Left cardiac atrium (tissue), 4 donors: ENCODE measurements at regions not wholly inside any gene's neighbourhood (a gene's known extent, or its start where the extent isn't known, plus 50 kb on each side); places are given as distances from the start of the nearest gene placed in this dataset.
A peak's percentile ranks its signal among the peaks of the same experiment; 100 is the strongest.
"Not testable (repeated sequence)": the region's sequence is repeated elsewhere in the genome, so short reads cannot be mapped to it uniquely, and the experiment has no call there.

Experiments used
- ATAC-seq, 2 donors: fragments of 200-7000 bp; cut with Tn5 transposase; one replicate each; pipeline ENCODE4 v1.9.1; 2020; ENCODE audit warnings: mild to moderate bottlenecking in 2 of 2, moderate library complexity in 2 of 2
- DNase-seq: peaks from one replicate; pipeline ENCODE4 v3.0.0-alpha.2; 2020
- intact Hi-C, 2 donors: fragments of 100-400 bp; cut with DNase I; formaldehyde crosslinking; loops; one replicate each; pipeline versions ENCODE4 v1.14.1 to v1.15.1; 2022 to 2023
- donor health status: DM: no; HTN: yes; CAD: no.
- donor health status: DM: no; HTN: yes; CAD: no; lungs with severe emphysema.
- donor health status: DM: yes; HTN: yes; CAD: no.
- donor health status: Dilated cardiomyopathy.

- no peak for ATAC-seq
- intact Hi-C loops, result loop anchor here in 1 of 2 donors (10.0 kb wide), 1 partner anchor 85 kb away; no protein-coding TSS in a partner anchor
- no peak for DNase-seq
Observed at GRCh38 chr17:77609553-77610517, 348.7 kb upstream of the TNRC6C start.

DNA sequence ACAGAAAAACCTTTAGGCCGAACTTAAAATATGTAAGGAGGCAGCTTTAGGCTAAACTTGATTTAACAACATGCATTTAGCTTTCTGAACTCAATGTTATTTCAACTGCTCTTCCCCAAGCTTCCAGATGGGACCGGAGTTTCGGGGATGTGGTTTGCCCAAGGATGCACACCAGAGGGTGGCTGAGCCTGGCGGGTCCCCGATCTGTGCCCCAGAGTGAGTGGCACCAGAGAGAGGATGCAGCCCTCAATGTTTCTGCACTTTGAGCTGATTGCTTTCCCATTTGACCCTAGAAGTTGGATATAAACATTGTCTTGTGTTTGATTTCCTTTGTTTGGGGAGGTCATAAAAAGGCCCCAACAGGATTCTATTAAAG, 348.0 kb upstream of the TNRC6C start:
- DNase-seq, result no peak
- intact Hi-C loops, result no loop called here

GRCh38 chr17:77610972-77611521, 347.5 kb upstream of the TNRC6C start:
- no peak for DNase-seq
- intact Hi-C loops, result no loop called here
- peak in 1 of 2 donors; percentile 78 for ATAC-seq

More for the DNA sequence above, 348.0 kb upstream of the TNRC6C start:
- ATAC-seq, result no peak

- DNase-seq, result no peak
- intact Hi-C loops, result no loop called here
- no peak for ATAC-seq
Observed at GRCh38 chr17:77611791-77612502, 346.6 kb upstream of the TNRC6C start.

DNA sequence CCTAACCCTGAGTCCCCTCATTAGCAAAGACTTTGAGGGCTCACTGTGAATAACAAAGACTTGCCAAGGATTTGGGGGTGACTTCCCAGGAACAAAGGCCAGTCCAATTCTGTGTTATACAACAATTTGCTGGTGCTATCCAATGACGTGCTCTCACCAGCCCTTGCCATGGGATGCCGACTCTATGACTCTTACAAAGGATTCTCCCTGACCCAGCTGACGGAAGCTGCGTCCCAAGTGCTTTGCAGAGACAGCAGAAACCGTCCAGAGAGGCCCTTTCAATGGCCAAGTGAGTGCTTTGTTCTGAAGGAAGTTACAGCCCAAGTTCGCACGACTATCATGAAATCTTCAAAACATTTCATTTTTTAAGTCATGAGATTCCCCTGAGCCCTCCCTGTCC, 345.3 kb upstream of the TNRC6C start:
- no peak for ATAC-seq
- intact Hi-C loops, result no loop called here

DNA sequence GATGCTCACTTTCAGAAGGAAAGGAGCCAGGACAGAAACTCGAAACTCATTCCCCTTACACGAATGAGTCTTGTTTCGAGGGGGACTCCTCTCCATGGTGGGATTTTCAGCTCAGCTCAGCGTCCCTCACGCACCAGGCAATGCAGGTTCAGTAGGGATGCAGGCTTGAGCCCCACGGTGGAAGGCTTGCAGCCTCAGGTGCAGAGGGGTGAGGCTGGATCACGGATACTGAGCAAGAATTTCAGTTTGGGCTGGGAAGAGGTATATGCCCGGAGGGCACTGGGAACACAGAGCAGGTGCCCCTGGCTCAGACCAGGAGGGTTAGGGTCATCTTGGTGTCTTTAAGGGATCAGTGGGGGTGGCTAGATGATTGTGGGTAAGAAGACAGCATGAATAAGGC, 344.9 kb upstream of the TNRC6C start:
- intact Hi-C loops, result no loop called here
- ATAC-seq, result no peak
- DNase-seq, result no peak

More for the DNA sequence above, 345.3 kb upstream of the TNRC6C start:
- DNase-seq, result peak; percentile 43

GRCh38 chr17:77615703-77616253, 342.7 kb upstream of the TNRC6C start:
- DNase-seq (no peak), ATAC-seq (peak; percentile 24 to 34)
- intact Hi-C loops, result no loop called here

GRCh38 chr17:77616254-77616731, 342.2 kb upstream of the TNRC6C start:
- DNase-seq, result no peak
- peak in 1 of 2 donors; percentile 34 for ATAC-seq
- intact Hi-C loops, result no loop called here

DNA sequence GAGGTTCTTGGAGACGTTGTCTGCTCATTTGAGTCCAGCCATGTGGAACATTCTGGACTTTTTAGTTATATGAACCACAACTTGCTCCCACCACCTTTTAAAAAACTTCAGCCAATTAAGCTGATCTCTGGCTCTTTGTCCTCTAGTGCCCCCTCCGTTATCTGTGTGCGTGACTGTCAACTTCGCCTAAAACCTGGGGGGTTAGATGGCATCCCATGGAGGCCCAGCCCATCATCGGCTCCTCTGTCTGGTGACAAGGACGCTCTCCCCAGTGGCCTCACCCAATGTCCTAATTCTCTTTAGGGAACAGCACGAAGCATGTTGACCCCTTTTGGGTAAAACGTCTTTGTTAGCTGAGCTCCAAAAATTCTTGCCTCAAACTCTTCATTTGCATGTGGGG, 341.0 kb upstream of the TNRC6C start:
- intact Hi-C loops, result no loop called here
- DNase-seq (no peak), ATAC-seq (no peak)

DNA sequence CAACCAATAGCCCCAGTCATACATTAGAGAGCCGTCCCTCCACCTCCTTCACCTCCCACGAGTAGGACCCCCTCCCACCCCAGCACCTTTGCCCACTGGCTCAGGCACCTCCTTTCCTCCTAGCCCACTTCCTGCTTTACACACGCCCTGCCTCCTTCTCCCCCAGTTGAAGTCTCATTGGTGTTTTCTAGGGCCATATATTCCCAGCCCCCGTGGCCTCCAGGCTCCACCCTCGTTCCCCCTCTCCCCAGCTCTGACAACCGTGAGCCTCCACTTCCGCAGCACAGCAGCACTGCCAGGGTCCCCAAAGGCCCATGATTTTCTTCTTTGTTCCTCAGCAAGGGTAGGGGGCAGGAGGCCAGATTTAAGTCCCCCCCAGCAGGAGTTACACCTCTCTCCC, 340.3 kb upstream of the TNRC6C start:
- intact Hi-C loops, result no loop called here
- DNase-seq (no peak), ATAC-seq (no peak)

GRCh38 chr17:77618731-77619130, 339.8 kb upstream of the TNRC6C start:
- ATAC-seq, result no peak
- no peak for DNase-seq
- intact Hi-C loops, result no loop called here

DNA sequence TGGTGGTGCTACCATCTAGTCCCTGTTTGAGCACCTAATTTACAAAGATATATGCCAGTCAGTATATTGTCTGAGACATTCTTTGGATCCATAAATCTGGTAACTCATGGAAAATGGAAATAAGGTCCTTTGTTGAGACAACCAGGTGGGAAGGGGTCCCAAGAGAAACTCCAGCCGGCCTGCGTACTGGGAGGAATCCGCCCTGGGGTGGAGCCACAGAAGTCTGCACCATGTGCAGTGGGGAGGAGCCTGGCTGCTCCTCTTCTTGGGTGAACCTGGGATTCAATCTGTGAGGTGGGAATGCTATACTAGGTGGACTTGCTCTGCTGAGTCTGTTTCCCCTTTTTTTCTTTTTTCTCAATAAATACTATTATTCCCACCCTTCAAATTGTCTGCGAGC, 339.2 kb upstream of the TNRC6C start:
- DNase-seq, result no peak
- no peak for ATAC-seq
- intact Hi-C loops, result no loop called here

- intact Hi-C loops, result no loop called here
- ATAC-seq, result no peak
- DNase-seq, result no peak
Observed at GRCh38 chr17:77619851-77620250, 338.7 kb upstream of the TNRC6C start.

- ATAC-seq (no peak), DNase-seq (no peak)
- intact Hi-C loops, result no loop called here
Observed at GRCh38 chr17:77620282-77620681, 338.2 kb upstream of the TNRC6C start.

GRCh38 chr17:77622084-77622483, 336.4 kb upstream of the TNRC6C start:
- DNase-seq, ATAC-seq, intact Hi-C loops: not testable (repeated sequence)

- DNase-seq (no peak), ATAC-seq (no peak)
- intact Hi-C loops, result no loop called here
Observed at GRCh38 chr17:77622647-77623046, 335.9 kb upstream of the TNRC6C start.

DNA sequence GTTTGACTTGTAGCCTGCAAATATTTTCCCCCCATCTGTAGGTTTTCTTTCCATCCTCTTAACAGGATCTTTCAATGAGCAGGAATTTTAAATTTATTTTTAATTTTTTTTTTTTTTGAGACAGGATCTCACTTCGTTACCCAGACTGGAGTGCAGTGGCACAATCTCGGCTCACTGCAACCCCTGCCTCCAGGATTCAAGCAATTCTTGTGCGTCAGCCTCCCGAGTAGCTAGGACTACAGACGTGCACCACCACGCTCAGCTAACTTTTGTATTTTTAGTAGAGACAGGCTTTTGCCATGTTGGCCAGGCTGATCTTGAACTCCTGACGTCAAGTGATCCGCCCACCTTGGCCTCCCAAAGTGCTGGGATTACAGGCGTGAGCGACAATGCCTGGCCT, 335.2 kb upstream of the TNRC6C start:
- ATAC-seq, intact Hi-C loops, DNase-seq: not testable (repeated sequence)

DNA sequence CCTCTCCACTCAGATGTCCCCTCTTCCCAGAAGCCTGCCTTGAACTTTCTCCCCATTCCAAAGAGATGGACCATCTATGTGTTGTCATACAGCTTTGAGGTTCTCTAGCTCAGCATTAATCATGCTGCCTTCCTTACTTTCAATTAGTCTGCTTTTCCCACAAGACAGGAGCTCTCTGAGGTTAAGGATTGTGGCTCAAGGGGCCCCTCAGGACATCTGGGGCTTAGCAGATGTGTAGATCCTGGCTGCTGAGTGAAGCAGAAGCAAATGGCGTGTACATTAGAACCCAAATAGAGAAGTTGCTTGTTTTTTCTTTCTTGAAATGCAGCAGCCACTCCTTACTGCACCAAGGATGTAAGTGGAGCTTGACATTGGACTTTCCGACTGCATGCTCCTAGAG, 330.5 kb upstream of the TNRC6C start:
- DNase-seq, result no peak
- ATAC-seq, result no peak
- intact Hi-C loops, result no loop called here

- intact Hi-C loops, ATAC-seq, DNase-seq: not testable (repeated sequence)
Observed at GRCh38 chr17:77629284-77629683, 329.2 kb upstream of the TNRC6C start.

- DNase-seq, result no peak
- intact Hi-C loops, result no loop called here
Observed at GRCh38 chr17:77631307-77631706, 327.2 kb upstream of the TNRC6C start.

More at GRCh38 chr17:77631307-77631706, 327.2 kb upstream of the TNRC6C start:
- ATAC-seq, result no peak
